ENCODE measurements at regions not wholly inside any gene's neighbourhood (a gene's known extent, or its start where the extent isn't known, plus 50 kb on each side); places are given as distances from the start of the nearest gene placed in this dataset.

GRCh38 chr6:144362042-144363018 is 77.2 kb downstream of the UTRN start:
- H3F3A ChIP-seq (ENCODE audit: insufficient read depth, low read length), result no peaks in the 10 kb centered on the region
- H3K27ac ChIP-seq (ENCODE audit: low read depth, low read length, poor library complexity, severe bottlenecking), result no peak overlapping the region
- H3K9me2 ChIP-seq (ENCODE audit: low read depth, low read length), result no peaks in the 10 kb centered on the region
- no peak overlapping the region for H3K4me2 ChIP-seq (ENCODE audit: low read length)
- H2AFZ ChIP-seq (ENCODE audit: low read length), result no peak overlapping the region
- H3K36me3 ChIP-seq (ENCODE audit: insufficient read depth, low read length), result no peaks in the 10 kb centered on the region
- H3K79me2 ChIP-seq (ENCODE audit: insufficient read depth, low read length), result no peaks in the 10 kb centered on the region
- H3K9ac ChIP-seq (ENCODE audit: low read length), result no peak overlapping the region
- no peak overlapping the region for H3K4me3 ChIP-seq (ENCODE audit: low read depth, low read length, poor library complexity, severe bottlenecking)
- H4K20me1 ChIP-seq (ENCODE audit: insufficient read depth, low read length), result no peaks in the 10 kb centered on the region
- no peaks in the 10 kb centered on the region for H3K4me1 ChIP-seq (ENCODE audit: insufficient read depth, low read length, severe bottlenecking)
- no peaks in the 10 kb centered on the region for H3K27me3 ChIP-seq (ENCODE audit: insufficient read depth, low read length)
- H3K9me3 ChIP-seq (ENCODE audit: low read length), result no peaks in the 10 kb centered on the region
- no peak for TF ChIP-seq EZH2 (IDR thresholded peaks at IDR 0.05; ENCODE audit: borderline replicate concordance, low read length)
- TF ChIP-seq, protein P1, sequence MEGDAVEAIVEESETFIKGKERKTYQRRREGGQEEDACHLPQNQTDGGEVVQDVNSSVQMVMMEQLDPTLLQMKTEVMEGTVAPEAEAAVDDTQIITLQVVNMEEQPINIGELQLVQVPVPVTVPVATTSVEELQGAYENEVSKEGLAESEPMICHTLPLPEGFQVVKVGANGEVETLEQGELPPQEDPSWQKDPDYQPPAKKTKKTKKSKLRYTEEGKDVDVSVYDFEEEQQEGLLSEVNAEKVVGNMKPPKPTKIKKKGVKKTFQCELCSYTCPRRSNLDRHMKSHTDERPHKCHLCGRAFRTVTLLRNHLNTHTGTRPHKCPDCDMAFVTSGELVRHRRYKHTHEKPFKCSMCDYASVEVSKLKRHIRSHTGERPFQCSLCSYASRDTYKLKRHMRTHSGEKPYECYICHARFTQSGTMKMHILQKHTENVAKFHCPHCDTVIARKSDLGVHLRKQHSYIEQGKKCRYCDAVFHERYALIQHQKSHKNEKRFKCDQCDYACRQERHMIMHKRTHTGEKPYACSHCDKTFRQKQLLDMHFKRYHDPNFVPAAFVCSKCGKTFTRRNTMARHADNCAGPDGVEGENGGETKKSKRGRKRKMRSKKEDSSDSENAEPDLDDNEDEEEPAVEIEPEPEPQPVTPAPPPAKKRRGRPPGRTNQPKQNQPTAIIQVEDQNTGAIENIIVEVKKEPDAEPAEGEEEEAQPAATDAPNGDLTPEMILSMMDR (IDR thresholded peaks at IDR 0.05; ENCODE audit: low read length), result no peak

DNA sequence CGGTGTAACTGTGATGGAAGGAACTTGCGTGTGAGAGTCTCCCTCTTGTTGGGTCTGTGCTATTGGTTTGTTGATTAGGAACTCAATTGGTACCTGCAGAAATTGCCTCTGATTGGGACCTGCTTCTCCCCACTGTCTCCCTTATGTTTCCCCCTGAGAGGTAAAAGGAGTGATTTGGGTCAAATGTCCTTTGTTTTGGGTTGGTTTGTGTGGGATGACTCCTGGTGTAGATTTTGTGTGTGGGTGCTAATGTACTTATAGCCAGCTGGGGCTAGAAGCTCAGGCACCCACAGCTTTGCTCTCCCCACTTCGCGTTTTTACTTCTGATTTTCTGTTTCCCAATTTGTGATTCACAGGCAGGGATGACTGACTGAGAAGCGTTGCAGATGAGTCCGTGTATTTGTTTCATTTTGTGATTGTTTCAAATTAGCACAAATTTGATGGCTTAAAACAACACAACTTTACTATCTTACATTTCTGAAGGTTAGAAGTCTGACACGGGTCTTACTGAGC is 79.1 kb downstream of the UTRN start:
- H2AFZ ChIP-seq (ENCODE audit: low read length), result no peak overlapping the region
- H3K9ac ChIP-seq (ENCODE audit: low read length), result no peak overlapping the region
- no peaks in the 10 kb centered on the region for H3K36me3 ChIP-seq (ENCODE audit: insufficient read depth, low read length)
- no peak overlapping the region for H3K4me3 ChIP-seq (ENCODE audit: low read depth, low read length, poor library complexity, severe bottlenecking)
- no peaks in the 10 kb centered on the region for H3K4me1 ChIP-seq (ENCODE audit: insufficient read depth, low read length, severe bottlenecking)
- H3K4me2 ChIP-seq (ENCODE audit: low read length), result no peak overlapping the region
- no peaks in the 10 kb centered on the region for H3K79me2 ChIP-seq (ENCODE audit: insufficient read depth, low read length)
- H3K27me3 ChIP-seq (ENCODE audit: insufficient read depth, low read length), result no peaks in the 10 kb centered on the region
- H3K9me3 ChIP-seq (ENCODE audit: low read length), result no peaks in the 10 kb centered on the region
- no peaks in the 10 kb centered on the region for H3K9me2 ChIP-seq (ENCODE audit: low read depth, low read length)
- H3F3A ChIP-seq (ENCODE audit: insufficient read depth, low read length), result no peaks in the 10 kb centered on the region
- TF ChIP-seq EZH2 (IDR thresholded peaks at IDR 0.05; ENCODE audit: borderline replicate concordance, low read length), result no peak
- no peaks in the 10 kb centered on the region for H4K20me1 ChIP-seq (ENCODE audit: insufficient read depth, low read length)
- H3K27ac ChIP-seq (ENCODE audit: low read depth, low read length, poor library complexity, severe bottlenecking), result no peak overlapping the region

DNA sequence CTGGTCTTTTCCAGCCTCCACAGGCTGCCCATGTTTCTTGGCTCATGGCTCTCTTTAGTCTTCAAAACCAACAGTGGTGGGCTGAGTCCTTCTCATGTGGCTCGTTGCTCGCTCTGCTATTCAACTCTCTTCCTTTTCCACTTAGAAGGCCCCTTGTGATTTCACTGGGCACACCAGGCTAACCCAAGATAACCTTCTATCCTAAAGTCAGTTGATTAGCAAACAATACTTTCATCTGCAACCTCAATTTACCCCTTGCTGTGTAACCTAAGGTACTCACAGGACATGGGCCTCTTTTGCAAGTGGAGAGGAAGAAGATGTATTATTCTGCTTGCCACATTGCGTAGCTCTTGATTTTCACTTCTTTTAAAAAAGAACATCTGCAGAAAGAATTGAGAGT is 79.6 kb downstream of the UTRN start:
- H3K4me3 ChIP-seq (ENCODE audit: low read depth, low read length, poor library complexity, severe bottlenecking), result no peak overlapping the region
- no peak overlapping the region for H2AFZ ChIP-seq (ENCODE audit: low read length)
- H3K36me3 ChIP-seq (ENCODE audit: insufficient read depth, low read length), result no peaks in the 10 kb centered on the region
- H3K9me2 ChIP-seq (ENCODE audit: low read depth, low read length), result no peaks in the 10 kb centered on the region
- H3K9me3 ChIP-seq (ENCODE audit: low read length), result no peaks in the 10 kb centered on the region
- no peak overlapping the region for H3K4me2 ChIP-seq (ENCODE audit: low read length)
- H3K4me1 ChIP-seq (ENCODE audit: insufficient read depth, low read length, severe bottlenecking), result no peaks in the 10 kb centered on the region
- no peaks in the 10 kb centered on the region for H4K20me1 ChIP-seq (ENCODE audit: insufficient read depth, low read length)
- no peaks in the 10 kb centered on the region for H3F3A ChIP-seq (ENCODE audit: insufficient read depth, low read length)
- no peaks in the 10 kb centered on the region for H3K27me3 ChIP-seq (ENCODE audit: insufficient read depth, low read length)
- H3K79me2 ChIP-seq (ENCODE audit: insufficient read depth, low read length), result no peaks in the 10 kb centered on the region
- no peak overlapping the region for H3K27ac ChIP-seq (ENCODE audit: low read depth, low read length, poor library complexity, severe bottlenecking)
- no peak for TF ChIP-seq EZH2 (IDR thresholded peaks at IDR 0.05; ENCODE audit: borderline replicate concordance, low read length)
- TF ChIP-seq, protein P1 (IDR thresholded peaks at IDR 0.05; ENCODE audit: low read length), result no peak
- no peak overlapping the region for H3K9ac ChIP-seq (ENCODE audit: low read length)

All from OCI-LY1 (cell line).